ENCODE measurements at regions not wholly inside any gene's neighbourhood (a gene's known extent, or its start where the extent isn't known, plus 50 kb on each side); places are given as distances from the start of the nearest gene placed in this dataset.

DNA sequence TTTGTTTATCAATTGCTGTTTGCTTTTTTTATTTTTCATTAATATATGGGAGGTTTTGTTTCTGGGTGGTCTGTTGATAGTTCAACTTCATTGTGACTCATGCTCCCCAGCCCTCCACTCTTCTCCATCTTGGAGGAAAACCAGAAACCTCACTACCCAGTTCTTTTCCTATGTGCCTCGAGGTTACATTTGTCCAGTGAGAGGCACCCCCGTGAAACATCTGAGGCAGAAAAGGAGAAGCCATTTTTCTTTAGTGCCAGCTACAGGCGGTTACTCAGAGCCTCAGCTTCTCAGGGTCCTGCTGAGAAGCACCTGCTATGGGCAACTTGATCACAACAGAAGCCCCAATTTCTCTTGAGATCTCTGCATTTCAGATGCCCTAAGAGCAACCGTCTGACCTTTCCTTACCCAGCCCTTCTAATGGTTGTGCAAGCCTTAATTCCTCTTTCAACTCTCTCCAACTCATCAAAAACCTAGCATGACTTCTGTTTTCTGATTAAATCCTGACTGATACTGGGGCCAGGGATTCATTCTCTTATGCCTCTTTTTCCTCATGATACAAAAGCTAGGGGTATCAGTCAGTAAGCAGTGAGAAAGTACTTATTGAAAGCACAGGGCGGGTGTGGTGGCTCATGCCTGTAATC lies 144.6 kb downstream of the ELOVL4 start:
- intact Hi-C loops (cut with DNase I; ENCODE audit: low total_unique reads), result no loop called here
- H3K36me3 ChIP-seq, result no peaks in the 10 kb centered on the region
- H3K4me1 ChIP-seq, result no peaks in the 10 kb centered on the region
- no peak overlapping the region for H3K4me3 ChIP-seq
- no peaks in the 10 kb centered on the region for H3K27me3 ChIP-seq
- no peak overlapping the region for H3K27ac ChIP-seq
- DNase-seq, result no peak
- TF ChIP-seq POLR2A (IDR thresholded peaks at IDR 0.05) (no peak), CTCF (IDR thresholded peaks at IDR 0.05) (no peak)
- no peaks in the 10 kb centered on the region for H3K9me3 ChIP-seq

DNA sequence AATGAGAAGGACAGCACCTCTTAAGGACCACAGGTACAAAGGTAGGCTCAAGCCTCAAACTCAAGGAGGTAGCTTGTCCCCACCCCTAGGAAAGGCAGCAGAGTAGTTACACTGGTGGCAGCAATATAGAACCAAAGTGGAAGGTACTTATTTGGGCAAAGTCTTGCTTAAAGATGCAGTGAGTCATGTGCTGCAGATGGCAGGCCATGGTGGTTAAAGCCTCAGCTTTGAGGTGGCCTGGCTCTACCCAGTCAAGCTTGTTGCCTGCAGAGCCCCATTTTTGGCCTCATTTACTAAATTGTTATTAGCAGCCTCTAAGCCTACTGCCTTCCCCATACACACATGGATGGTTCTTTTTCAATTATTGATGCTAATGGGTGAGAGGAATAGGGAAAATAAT lies 146.0 kb downstream of the ELOVL4 start:
- Histone ChIP-seq H3K36me3 (no peaks in the 10 kb centered on the region), H3K4me3 (no peak overlapping the region), H3K4me1 (no peaks in the 10 kb centered on the region), H3K27ac (no peak overlapping the region), H3K9me3 (no peaks in the 10 kb centered on the region), H3K27me3 (no peaks in the 10 kb centered on the region)
- no peak for DNase-seq
- intact Hi-C loops (cut with DNase I; ENCODE audit: low total_unique reads), result no loop called here
- TF ChIP-seq CTCF (IDR thresholded peaks at IDR 0.05) (no peak), POLR2A (IDR thresholded peaks at IDR 0.05) (no peak)

DNA sequence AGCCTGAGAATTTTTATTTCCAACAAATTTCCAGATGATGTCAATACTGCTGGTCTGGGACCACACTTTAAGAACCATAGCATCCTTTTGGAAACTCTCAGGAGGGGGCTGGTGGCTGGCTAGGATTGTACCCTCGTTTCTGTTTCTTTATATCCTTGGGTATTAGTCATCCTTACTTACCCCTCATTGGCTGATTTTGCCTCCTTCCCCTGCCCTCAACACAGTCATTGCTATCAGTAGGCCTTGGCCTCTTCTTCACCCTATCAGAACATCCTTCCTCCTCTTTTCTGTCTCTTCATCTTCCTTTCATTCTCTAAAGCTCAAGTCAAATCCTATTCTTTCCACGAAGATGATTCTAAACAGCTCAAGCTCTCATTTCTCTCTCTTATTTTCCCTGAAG lies 148.5 kb downstream of the ELOVL4 start:
- TF ChIP-seq POLR2A (IDR thresholded peaks at IDR 0.05), result no peak
- no peaks in the 10 kb centered on the region for H3K27me3 ChIP-seq
- H3K9me3 ChIP-seq, result no peaks in the 10 kb centered on the region
- H3K36me3 ChIP-seq, result no peaks in the 10 kb centered on the region
- H3K27ac ChIP-seq, result no peak overlapping the region
- no peaks in the 10 kb centered on the region for H3K4me1 ChIP-seq
- DNase-seq, result no peak
- H3K4me3 ChIP-seq, result no peak overlapping the region
- intact Hi-C loops (cut with DNase I; ENCODE audit: low total_unique reads), result no loop called here

- intact Hi-C loops (cut with DNase I; ENCODE audit: low total_unique reads), result no loop called here
- Histone ChIP-seq H3K4me1 (no peaks in the 10 kb centered on the region), H3K27ac (no peak overlapping the region), H3K36me3 (no peaks in the 10 kb centered on the region), H3K4me3 (no peak overlapping the region), H3K27me3 (no peaks in the 10 kb centered on the region), H3K9me3 (no peaks in the 10 kb centered on the region)
- TF ChIP-seq CTCF (IDR thresholded peaks at IDR 0.05), result no peak
- TF ChIP-seq POLR2A (IDR thresholded peaks at IDR 0.05), result no peak
- no peak for DNase-seq
Observed at GRCh38 chr6:79797912-79798311, 149.4 kb downstream of the ELOVL4 start.

GRCh38 chr6:79797163-79797764 lies 150.1 kb downstream of the ELOVL4 start:
- Histone ChIP-seq H3K27ac (no peak overlapping the region), H3K9me3 (no peaks in the 10 kb centered on the region), H3K4me3 (no peak overlapping the region), H3K27me3 (no peaks in the 10 kb centered on the region), H3K36me3 (no peaks in the 10 kb centered on the region), H3K4me1 (no peaks in the 10 kb centered on the region)
- intact Hi-C loops (cut with DNase I; ENCODE audit: low total_unique reads), result no loop called here
- TF ChIP-seq CTCF (IDR thresholded peaks at IDR 0.05) (no peak), POLR2A (IDR thresholded peaks at IDR 0.05) (no peak)
- no peak for DNase-seq
